ENCODE measurements at regions not wholly inside any gene's neighbourhood (a gene's known extent, or its start where the extent isn't known, plus 50 kb on each side); places are given as distances from the start of the nearest gene placed in this dataset.
"Not testable (repeated sequence)": the region's sequence is repeated elsewhere in the genome, so short reads cannot be mapped to it uniquely, and the experiment has no call there.

DNA sequence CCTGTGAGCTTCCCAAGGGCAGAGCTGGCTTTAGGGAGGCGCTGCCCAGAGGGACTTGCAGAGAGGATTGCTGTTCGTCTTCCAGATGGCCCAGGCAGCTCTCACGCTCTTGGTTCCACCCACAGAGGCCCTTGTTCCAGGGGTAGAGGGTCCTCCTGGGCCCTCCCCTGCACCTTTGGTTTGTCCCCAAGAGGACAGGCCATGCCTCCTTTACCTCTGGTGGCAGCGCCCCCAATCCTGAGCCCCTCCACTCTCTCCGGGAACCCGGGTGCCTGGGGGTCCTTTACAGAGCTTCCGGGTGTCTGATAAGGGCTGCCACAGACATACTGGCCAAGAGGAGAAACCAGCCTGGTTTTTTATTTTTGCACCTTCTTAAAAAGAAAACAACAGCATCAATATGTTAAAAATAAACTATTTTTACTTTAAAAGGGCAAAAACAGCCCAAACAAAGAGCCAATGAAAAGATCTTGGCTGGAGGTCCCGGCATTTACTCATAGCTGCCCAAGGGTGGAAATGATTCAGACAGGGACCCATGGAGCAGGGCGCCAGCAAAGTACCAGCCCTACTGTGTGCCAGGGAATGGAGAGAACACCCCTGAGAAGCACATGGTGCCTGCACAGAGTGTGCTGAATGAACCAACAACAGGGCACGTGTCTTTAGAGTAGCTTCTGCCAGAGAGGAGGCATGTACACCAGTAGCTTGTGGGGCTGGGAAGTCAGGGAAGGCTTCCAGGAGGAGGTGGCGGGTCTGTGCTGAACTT, 70.8 kb upstream of the LRPAP1 start:
- not testable (repeated sequence) for TF ChIP-seq EZH2phosphoT487 (conservative IDR thresholded peaks at IDR 0.05; ENCODE audit: low read length)
- TF ChIP-seq, protein P1, sequence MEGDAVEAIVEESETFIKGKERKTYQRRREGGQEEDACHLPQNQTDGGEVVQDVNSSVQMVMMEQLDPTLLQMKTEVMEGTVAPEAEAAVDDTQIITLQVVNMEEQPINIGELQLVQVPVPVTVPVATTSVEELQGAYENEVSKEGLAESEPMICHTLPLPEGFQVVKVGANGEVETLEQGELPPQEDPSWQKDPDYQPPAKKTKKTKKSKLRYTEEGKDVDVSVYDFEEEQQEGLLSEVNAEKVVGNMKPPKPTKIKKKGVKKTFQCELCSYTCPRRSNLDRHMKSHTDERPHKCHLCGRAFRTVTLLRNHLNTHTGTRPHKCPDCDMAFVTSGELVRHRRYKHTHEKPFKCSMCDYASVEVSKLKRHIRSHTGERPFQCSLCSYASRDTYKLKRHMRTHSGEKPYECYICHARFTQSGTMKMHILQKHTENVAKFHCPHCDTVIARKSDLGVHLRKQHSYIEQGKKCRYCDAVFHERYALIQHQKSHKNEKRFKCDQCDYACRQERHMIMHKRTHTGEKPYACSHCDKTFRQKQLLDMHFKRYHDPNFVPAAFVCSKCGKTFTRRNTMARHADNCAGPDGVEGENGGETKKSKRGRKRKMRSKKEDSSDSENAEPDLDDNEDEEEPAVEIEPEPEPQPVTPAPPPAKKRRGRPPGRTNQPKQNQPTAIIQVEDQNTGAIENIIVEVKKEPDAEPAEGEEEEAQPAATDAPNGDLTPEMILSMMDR (IDR thresholded peaks at IDR 0.05; ENCODE audit: insufficient read depth, low read length, poor library complexity, severe bottlenecking) = not testable (repeated sequence)

Data from SU-DHL-6 (cell line).